ENCODE measurements at regions not wholly inside any gene's neighbourhood (a gene's known extent, or its start where the extent isn't known, plus 50 kb on each side); places are given as distances from the start of the nearest gene placed in this dataset.
"Not testable (repeated sequence)": the region's sequence is repeated elsewhere in the genome, so short reads cannot be mapped to it uniquely, and the experiment has no call there.

GRCh38 chr6:153301602-153302001, 170.5 kb upstream of the RGS17 start:
- 49% methylated on average over 6 of the region's 6 CpGs for WGBS
- H3K27me3 ChIP-seq (ENCODE audit: control insufficient read depth in 4 of 4, insufficient read depth in 4 of 4, low read length in 3 of 4), result no peaks in the 10 kb centered on the region
- H3K9ac ChIP-seq (ENCODE audit: low read depth in 1 of 2, low read length in 2 of 2), result no peak overlapping the region
- H3K27ac ChIP-seq (ENCODE audit: low read depth in 1 of 2, low read length in 2 of 2), result no peak overlapping the region
- H3K36me3 ChIP-seq (ENCODE audit: control insufficient read depth in 4 of 4, insufficient read depth in 3 of 4, low read depth in 1 of 4, low read length in 3 of 4), result no peaks in the 10 kb centered on the region
- TF ChIP-seq ATF3 (IDR thresholded peaks at IDR 0.05) (no peak), TAF1 (conservative IDR thresholded peaks at IDR 0.05) (no peak), EGR1 (IDR thresholded peaks at IDR 0.05; ENCODE audit: low read depth in 2 of 2) (no peak), JUND (IDR thresholded peaks at IDR 0.05) (no peak), YY1 (IDR thresholded peaks at IDR 0.05) (no peak), GABPA (IDR thresholded peaks at IDR 0.05 in 1 of 2, conservative IDR thresholded peaks at IDR 0.05 in 1 of 2) (no peak), HNF4A (conservative IDR thresholded peaks at IDR 0.05) (no peak)
- no peak overlapping the region for H3K4me3 ChIP-seq (ENCODE audit: low read depth in 1 of 3, low read length in 3 of 3)
- DNase-seq (ENCODE audit: low spot score), result no peak
- peaks cover 0 to 2% (median 0%) of the 10 kb centered on the region in 4 donors for H3K9me3 ChIP-seq (ENCODE audit: control insufficient read depth in 4 of 4, low read length in 3 of 4)
- no peaks in the 10 kb centered on the region for H3K4me1 ChIP-seq (ENCODE audit: control insufficient read depth in 4 of 4, insufficient read depth in 4 of 4, low read length in 3 of 4)

- not testable (repeated sequence) for H3K36me3 ChIP-seq (ENCODE audit: control insufficient read depth in 4 of 4, insufficient read depth in 3 of 4, low read depth in 1 of 4, low read length in 3 of 4); H3K27me3 ChIP-seq (ENCODE audit: control insufficient read depth in 4 of 4, insufficient read depth in 4 of 4, low read length in 3 of 4); H3K27ac ChIP-seq (ENCODE audit: low read depth in 1 of 2, low read length in 2 of 2); DNase-seq (ENCODE audit: low spot score); H3K9me3 ChIP-seq (ENCODE audit: control insufficient read depth in 4 of 4, low read length in 3 of 4); H3K4me1 ChIP-seq (ENCODE audit: control insufficient read depth in 4 of 4, insufficient read depth in 4 of 4, low read length in 3 of 4); H3K9ac ChIP-seq (ENCODE audit: low read depth in 1 of 2, low read length in 2 of 2); H3K4me3 ChIP-seq (ENCODE audit: low read depth in 1 of 3, low read length in 3 of 3)
- 87% methylated on average over 14 of the region's 14 CpGs for WGBS
Observed at GRCh38 chr6:153282456-153282855, 151.4 kb upstream of the RGS17 start.

- no peak for DNase-seq (ENCODE audit: low spot score)
- Histone ChIP-seq H3K9me3 (ENCODE audit: control insufficient read depth in 4 of 4, low read length in 3 of 4) (no peaks in the 10 kb centered on the region), H3K27me3 (ENCODE audit: control insufficient read depth in 4 of 4, insufficient read depth in 4 of 4, low read length in 3 of 4) (no peaks in the 10 kb centered on the region), H3K27ac (ENCODE audit: low read depth in 1 of 2, low read length in 2 of 2) (no peak overlapping the region), H3K36me3 (ENCODE audit: control insufficient read depth in 4 of 4, insufficient read depth in 3 of 4, low read depth in 1 of 4, low read length in 3 of 4) (peaks cover 0 to 2% (median 0%) of the 10 kb centered on the region in 4 donors), H3K9ac (ENCODE audit: low read depth in 1 of 2, low read length in 2 of 2) (no peak overlapping the region), H3K4me3 (ENCODE audit: low read depth in 1 of 3, low read length in 3 of 3) (no peak overlapping the region), H3K4me1 (ENCODE audit: control insufficient read depth in 4 of 4, insufficient read depth in 4 of 4, low read length in 3 of 4) (no peaks in the 10 kb centered on the region)
- 64% methylated on average over 3 of the region's 3 CpGs for WGBS
- no peak for TF ChIP-seq YY1 (IDR thresholded peaks at IDR 0.05)
- no peak for TF ChIP-seq ZBTB33 (IDR thresholded peaks at IDR 0.05)
- TF ChIP-seq GABPA (IDR thresholded peaks at IDR 0.05 in 1 of 2, conservative IDR thresholded peaks at IDR 0.05 in 1 of 2), result no peak
- TF ChIP-seq HNF4G (IDR thresholded peaks at IDR 0.05), result no peak
- no peak for TF ChIP-seq ATF3 (IDR thresholded peaks at IDR 0.05)
- no peak for TF ChIP-seq NR2F2 (IDR thresholded peaks at IDR 0.05)
- no peak for TF ChIP-seq FOXA2 (IDR thresholded peaks at IDR 0.05)
- TF ChIP-seq FOXA1 (IDR thresholded peaks at IDR 0.05), result no peak
- TF ChIP-seq CTCF (IDR thresholded peaks at IDR 0.05; ENCODE audit: low read depth, low read length, missing input control), result no peak
- TF ChIP-seq TAF1 (conservative IDR thresholded peaks at IDR 0.05), result no peak
- no peak for TF ChIP-seq JUND (IDR thresholded peaks at IDR 0.05)
- TF ChIP-seq RXRA (IDR thresholded peaks at IDR 0.05), result no peak
- no peak for TF ChIP-seq EGR1 (IDR thresholded peaks at IDR 0.05; ENCODE audit: low read depth in 2 of 2)
- no peak for TF ChIP-seq HNF4A (conservative IDR thresholded peaks at IDR 0.05)
- TF ChIP-seq RAD21 (IDR thresholded peaks at IDR 0.05), result no peak
- TF ChIP-seq SP1 (IDR thresholded peaks at IDR 0.05), result no peak
- TF ChIP-seq MAX (IDR thresholded peaks at IDR 0.05), result no peak
Observed at GRCh38 chr6:153275997-153276396, 144.9 kb upstream of the RGS17 start.
